GM12892 (cell line): ENCODE measurements at regions not wholly inside any gene's neighbourhood (a gene's known extent, or its start where the extent isn't known, plus 50 kb on each side); places are given as distances from the start of the nearest gene placed in this dataset.

Source experiments
- POLR2A ChIP-seq: IDR thresholded peaks from 2 replicates; pipeline ENCODE4 v1.6.1; 2011; ENCODE audit warnings: low read depth, low read length, control low read depth
- POLR2AphosphoS5 ChIP-seq: IDR thresholded peaks from 2 replicates; pipeline ENCODE4 v1.6.1; 2011; ENCODE audit warnings: low read depth, low read length, control low read depth
- TAF1 ChIP-seq: IDR thresholded peaks from 2 replicates; pipeline ENCODE4 v1.6.1; 2011; ENCODE audit warnings: low read depth, mild to moderate bottlenecking, control low read depth, low read length, borderline replicate concordance

DNA sequence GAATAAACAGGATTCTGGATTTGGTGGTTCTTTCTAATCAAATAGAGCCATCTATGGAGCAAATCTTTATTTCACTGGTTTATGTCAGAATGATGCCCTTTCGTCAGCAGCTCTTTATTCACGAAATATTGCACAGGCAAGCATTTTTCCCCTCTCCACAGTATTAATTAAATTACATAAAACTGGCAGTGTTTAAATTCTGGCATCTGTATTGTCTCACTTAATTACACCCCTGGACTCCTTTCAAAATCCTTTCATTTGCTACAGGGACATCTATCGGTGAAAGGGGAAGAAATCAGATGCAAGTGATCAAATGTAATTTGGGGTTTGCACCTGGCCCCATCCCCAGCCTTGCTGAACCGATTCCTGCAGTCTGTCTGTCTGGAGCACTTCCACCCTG, 801.9 kb downstream of the QKI start:
- TF ChIP-seq POLR2A (no peak), POLR2AphosphoS5 (no peak), TAF1 (no peak)
